ENCODE measurements at regions not wholly inside any gene's neighbourhood (a gene's known extent, or its start where the extent isn't known, plus 50 kb on each side); places are given as distances from the start of the nearest gene placed in this dataset.

DNA sequence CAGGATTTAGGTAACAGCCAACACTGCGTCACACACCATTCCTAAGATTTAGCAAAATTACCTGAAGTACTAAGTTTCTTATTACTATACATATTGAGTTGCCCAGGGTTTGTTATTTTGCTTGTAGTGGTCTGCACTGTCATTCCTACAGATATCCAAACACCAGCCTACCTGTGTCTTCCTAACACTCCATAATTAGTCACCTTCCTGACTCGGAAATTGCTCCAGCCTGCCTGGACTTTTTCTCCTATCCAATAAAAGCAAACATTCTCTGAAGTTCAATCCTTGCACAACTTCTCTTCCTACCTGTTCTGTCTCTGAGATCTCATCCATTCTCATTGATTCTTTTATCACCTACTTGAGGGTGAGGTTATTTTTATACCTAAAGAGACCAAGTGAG lies 243.9 kb downstream of the NR2F1-AS1 start:
- H3K4me3 ChIP-seq (replicated peaks; ENCODE audit: insufficient read depth, low read length): no peak overlapping the region

DNA sequence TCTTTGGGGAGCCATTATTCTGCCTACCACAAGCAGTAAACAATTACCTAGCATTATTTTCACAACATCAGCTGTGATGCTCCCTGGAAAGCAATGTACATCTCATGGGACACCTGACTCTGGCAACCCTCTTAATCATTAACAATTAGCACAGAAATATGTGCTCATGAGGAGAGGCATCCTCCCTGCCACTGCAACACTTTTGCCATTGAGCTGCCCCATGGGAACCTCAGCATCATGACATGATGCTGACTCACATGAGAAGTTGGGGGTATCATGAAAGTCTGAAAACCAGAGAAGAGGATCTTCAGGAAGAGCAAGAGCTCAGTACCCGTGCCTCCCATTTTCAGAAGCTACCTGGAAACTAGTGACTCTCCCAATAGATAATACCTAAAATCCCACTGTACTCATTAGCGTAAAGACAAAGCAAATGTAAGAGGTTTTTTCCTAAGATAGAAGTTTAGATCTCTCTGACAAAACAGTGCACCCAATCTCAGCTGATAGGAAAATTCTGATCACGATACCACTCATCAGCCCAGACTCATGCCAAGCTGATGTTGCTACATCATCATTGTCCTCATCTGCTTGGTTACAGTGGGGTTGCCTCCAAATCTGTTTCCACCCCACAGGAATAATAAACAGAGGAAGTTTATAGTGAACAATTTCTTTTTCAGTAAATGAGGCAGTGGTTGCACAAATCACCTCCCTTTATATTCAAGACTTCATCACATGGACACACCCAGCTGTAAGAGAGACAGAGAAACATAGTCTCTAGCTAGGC lies 244.5 kb downstream of the NR2F1-AS1 start:
- no peak for TF ChIP-seq POLR2AphosphoS5 (IDR thresholded peaks at IDR 0.05; ENCODE audit: low read depth)
- TF ChIP-seq, protein P1, sequence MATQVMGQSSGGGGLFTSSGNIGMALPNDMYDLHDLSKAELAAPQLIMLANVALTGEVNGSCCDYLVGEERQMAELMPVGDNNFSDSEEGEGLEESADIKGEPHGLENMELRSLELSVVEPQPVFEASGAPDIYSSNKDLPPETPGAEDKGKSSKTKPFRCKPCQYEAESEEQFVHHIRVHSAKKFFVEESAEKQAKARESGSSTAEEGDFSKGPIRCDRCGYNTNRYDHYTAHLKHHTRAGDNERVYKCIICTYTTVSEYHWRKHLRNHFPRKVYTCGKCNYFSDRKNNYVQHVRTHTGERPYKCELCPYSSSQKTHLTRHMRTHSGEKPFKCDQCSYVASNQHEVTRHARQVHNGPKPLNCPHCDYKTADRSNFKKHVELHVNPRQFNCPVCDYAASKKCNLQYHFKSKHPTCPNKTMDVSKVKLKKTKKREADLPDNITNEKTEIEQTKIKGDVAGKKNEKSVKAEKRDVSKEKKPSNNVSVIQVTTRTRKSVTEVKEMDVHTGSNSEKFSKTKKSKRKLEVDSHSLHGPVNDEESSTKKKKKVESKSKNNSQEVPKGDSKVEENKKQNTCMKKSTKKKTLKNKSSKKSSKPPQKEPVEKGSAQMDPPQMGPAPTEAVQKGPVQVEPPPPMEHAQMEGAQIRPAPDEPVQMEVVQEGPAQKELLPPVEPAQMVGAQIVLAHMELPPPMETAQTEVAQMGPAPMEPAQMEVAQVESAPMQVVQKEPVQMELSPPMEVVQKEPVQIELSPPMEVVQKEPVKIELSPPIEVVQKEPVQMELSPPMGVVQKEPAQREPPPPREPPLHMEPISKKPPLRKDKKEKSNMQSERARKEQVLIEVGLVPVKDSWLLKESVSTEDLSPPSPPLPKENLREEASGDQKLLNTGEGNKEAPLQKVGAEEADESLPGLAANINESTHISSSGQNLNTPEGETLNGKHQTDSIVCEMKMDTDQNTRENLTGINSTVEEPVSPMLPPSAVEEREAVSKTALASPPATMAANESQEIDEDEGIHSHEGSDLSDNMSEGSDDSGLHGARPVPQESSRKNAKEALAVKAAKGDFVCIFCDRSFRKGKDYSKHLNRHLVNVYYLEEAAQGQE (IDR thresholded peaks at IDR 0.05; ENCODE audit: insufficient replicate concordance, low read depth): no peak
- TF ChIP-seq SPI1 (IDR thresholded peaks at IDR 0.05; ENCODE audit: borderline replicate concordance, low read depth): no peak
- TF ChIP-seq, protein P2, sequence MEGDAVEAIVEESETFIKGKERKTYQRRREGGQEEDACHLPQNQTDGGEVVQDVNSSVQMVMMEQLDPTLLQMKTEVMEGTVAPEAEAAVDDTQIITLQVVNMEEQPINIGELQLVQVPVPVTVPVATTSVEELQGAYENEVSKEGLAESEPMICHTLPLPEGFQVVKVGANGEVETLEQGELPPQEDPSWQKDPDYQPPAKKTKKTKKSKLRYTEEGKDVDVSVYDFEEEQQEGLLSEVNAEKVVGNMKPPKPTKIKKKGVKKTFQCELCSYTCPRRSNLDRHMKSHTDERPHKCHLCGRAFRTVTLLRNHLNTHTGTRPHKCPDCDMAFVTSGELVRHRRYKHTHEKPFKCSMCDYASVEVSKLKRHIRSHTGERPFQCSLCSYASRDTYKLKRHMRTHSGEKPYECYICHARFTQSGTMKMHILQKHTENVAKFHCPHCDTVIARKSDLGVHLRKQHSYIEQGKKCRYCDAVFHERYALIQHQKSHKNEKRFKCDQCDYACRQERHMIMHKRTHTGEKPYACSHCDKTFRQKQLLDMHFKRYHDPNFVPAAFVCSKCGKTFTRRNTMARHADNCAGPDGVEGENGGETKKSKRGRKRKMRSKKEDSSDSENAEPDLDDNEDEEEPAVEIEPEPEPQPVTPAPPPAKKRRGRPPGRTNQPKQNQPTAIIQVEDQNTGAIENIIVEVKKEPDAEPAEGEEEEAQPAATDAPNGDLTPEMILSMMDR (IDR thresholded peaks at IDR 0.05; ENCODE audit: insufficient read depth, low read length): no peak
- TF ChIP-seq GABPA (IDR thresholded peaks at IDR 0.05; ENCODE audit: low read depth): no peak

More for the DNA sequence above, 243.9 kb downstream of the NR2F1-AS1 start:
- no peaks in the 10 kb centered on the region for H3K27me3 ChIP-seq (ENCODE audit: insufficient read depth, poor library complexity, severe bottlenecking)
- DNase-seq (ENCODE audit: low read depth in 1 of 2, low spot score in 1 of 2): no peak
- H3K27ac ChIP-seq (replicated peaks): no peak overlapping the region
- TF ChIP-seq, protein P2 (IDR thresholded peaks at IDR 0.05; ENCODE audit: insufficient read depth, low read length): no peak
- TF ChIP-seq GABPA (IDR thresholded peaks at IDR 0.05; ENCODE audit: low read depth) (no peak), POLR2AphosphoS5 (IDR thresholded peaks at IDR 0.05; ENCODE audit: low read depth) (no peak), SPI1 (IDR thresholded peaks at IDR 0.05; ENCODE audit: borderline replicate concordance, low read depth) (no peak)
- TF ChIP-seq, protein P1 (IDR thresholded peaks at IDR 0.05; ENCODE audit: insufficient replicate concordance, low read depth): no peak

DNA sequence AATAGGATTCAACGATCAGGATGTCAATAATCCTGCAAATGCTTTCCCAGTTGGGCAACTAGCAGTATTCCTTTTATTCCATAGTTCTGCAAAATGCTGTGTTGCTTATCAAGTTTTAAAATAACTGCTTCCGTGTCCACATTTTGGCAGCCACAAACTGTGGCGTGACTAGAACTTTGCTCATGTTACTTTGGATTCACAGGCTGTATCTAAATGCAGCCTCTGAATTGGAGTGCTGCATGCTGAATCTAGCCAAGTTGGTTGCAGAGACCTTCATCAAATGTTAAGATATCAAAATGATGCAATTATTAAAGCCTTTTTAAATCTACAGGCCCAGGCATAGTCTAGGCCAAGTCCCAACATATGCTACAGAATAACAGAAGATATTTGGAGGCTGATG lies 249.2 kb downstream of the NR2F1-AS1 start:
- Histone ChIP-seq H3K27me3 (ENCODE audit: insufficient read depth, poor library complexity, severe bottlenecking) (no peaks in the 10 kb centered on the region), H3K27ac (replicated peaks) (no peak overlapping the region), H3K4me3 (replicated peaks; ENCODE audit: insufficient read depth, low read length) (no peak overlapping the region)
- no peak for DNase-seq (ENCODE audit: low read depth in 1 of 2, low spot score in 1 of 2)
- TF ChIP-seq, protein P2 (IDR thresholded peaks at IDR 0.05; ENCODE audit: insufficient read depth, low read length): no peak
- TF ChIP-seq POLR2AphosphoS5 (IDR thresholded peaks at IDR 0.05; ENCODE audit: low read depth) (no peak), SPI1 (IDR thresholded peaks at IDR 0.05; ENCODE audit: borderline replicate concordance, low read depth) (no peak), GABPA (IDR thresholded peaks at IDR 0.05; ENCODE audit: low read depth) (no peak)
- TF ChIP-seq, protein P1 (IDR thresholded peaks at IDR 0.05; ENCODE audit: insufficient replicate concordance, low read depth): no peak

More for the DNA sequence above, 244.5 kb downstream of the NR2F1-AS1 start:
- no peak overlapping the region for H3K4me3 ChIP-seq (replicated peaks; ENCODE audit: insufficient read depth, low read length)
- H3K27ac ChIP-seq (replicated peaks): no peak overlapping the region
- DNase-seq (ENCODE audit: low read depth in 1 of 2, low spot score in 1 of 2): no peak
- H3K27me3 ChIP-seq (ENCODE audit: insufficient read depth, poor library complexity, severe bottlenecking): no peaks in the 10 kb centered on the region

All from HL-60 (cell line).